Brain pericyte (primary cell): ENCODE measurements at regions not wholly inside any gene's neighbourhood (a gene's known extent, or its start where the extent isn't known, plus 50 kb on each side); places are given as distances from the start of the nearest gene placed in this dataset.
A peak's percentile ranks its signal among the peaks of the same experiment; 100 is the strongest.
"Not testable (repeated sequence)": the region's sequence is repeated elsewhere in the genome, so short reads cannot be mapped to it uniquely, and the experiment has no call there.

Experiments
- DNase-seq: peaks from one replicate; pipeline ENCODE4 v3.0.0-alpha.2; 2012; ENCODE audit warnings: low read depth, low spot score

DNA sequence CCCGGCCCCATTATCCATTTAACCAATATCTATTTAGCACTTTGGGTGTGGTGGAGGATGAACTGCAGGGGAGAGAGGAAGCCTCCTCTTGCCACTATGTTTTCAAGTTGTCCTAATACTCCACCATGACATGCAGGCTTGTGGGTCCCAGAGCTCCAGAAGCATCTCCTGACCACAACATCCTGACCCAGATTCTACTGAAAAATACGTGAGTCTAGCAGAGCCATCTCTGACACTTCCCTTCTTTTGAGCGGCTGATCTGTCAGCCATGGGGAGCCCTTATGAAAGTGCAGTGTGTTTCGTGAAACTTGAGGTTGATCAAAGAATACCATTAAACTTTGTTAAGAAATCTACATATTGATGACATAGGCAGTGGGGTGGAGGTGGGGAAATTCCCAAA is 126.6 kb downstream of the UNC93B1 start:
- not testable (repeated sequence) for DNase-seq

DNA sequence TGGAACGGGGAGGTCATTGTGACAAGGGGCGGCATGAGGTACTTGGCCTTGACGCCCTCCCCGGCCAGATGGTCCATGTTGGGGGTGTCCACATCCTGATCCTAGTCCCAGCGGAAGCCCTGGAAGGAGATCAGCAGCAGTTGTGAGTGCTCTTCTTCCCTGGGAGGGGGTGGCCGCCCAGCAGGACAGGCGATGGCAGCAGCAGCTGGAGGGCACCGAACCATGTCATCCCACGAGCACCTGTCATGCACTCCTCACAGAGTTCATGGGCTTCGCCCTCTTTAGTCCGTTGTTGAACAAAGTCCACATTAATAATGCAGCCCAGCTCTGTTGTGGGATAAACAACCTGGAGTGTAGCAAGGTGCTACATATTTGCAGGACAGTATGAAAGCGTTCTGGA is 130.7 kb downstream of the UNC93B1 start:
- not testable (repeated sequence) for DNase-seq

DNA sequence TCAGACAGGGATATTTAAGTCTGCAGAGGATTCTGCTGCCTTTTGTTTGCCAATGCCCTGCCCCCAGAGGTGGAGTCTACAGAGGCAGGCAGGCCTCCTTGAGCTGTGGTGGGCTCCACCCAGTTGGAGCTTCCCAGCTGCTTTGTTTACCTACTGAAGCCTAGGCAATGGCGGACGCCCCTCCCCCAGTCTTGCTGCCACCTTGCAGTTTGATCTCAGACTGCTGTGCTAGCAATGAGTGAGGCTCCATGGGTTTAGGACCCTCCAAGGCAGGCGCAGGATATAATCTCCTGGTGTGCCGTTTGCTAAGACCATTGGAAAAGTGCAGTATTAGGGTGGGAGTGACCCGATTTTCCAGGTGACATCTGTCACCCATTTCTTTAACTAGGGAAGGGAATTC is 132.7 kb downstream of the UNC93B1 start:
- DNase-seq: not testable (repeated sequence)

DNA sequence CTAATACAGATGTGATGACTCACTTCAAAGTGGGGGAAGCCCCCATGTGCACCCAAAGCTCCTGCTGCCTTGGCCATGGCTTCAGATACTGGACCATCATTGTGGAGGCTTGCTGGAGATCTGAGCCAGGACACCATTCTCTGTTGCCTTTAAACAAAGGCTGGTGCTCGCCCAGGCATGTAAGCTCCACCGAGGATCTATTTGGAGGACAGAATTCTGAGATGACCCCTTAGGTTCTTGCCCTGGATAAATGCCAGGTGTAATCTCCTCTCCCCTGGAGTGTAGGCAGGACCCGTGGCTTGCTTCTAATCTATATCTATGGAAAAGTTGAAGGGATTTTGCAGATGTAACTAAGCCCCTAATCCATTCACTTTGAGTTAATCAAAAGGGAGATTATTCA is 141.0 kb downstream of the UNC93B1 start:
- not testable (repeated sequence) for DNase-seq

DNA sequence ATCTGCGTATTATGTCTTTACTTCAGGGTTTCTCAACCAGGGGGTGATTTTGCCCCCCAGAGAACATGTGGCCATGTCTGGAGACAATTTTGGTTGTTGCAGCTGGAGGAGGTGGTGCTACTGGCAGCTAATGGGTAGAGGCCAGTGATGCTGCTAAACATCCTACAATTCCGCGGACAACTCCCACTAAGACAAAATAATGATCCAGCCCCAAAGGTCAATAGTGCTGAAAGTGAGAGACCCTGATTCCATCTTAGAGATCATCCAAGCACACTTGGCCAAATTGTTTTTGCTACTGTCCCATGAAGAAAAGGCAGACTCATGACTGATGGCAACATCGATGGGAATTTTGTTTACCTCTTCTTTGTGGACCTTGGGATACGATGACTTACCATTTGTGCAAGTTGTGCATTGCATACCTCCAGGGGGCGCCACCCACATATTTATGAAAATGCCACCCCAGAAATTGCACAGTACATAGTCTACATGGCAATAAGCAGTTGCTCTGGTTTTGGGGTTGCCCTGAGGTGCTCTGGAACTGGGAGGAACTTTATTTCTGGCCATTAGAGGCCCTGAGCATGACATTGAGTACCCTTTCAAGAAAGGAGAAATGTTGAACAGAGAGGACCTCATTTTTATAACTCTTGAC is 144.3 kb downstream of the UNC93B1 start:
- not testable (repeated sequence) for DNase-seq

DNA sequence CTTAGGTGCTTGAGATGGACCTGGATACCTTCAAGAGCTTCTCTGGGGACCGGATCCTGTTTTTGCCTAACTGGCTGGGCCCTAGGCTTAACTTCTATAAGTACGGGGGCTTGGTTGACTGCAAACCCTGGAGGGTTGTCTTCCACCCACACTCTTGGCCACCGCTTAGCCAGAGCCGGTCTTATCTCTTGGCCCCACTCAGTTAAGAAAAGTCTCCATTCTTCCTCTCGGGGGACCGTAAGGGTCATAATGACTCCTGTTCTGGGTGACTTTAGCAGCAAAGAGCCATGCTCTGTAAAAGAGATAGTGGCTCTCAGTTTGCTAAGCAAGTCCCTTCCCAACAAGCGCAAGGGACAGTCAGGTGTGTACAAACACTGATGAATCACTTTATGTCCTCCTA is 153.2 kb downstream of the UNC93B1 start:
- not testable (repeated sequence) for DNase-seq

DNA sequence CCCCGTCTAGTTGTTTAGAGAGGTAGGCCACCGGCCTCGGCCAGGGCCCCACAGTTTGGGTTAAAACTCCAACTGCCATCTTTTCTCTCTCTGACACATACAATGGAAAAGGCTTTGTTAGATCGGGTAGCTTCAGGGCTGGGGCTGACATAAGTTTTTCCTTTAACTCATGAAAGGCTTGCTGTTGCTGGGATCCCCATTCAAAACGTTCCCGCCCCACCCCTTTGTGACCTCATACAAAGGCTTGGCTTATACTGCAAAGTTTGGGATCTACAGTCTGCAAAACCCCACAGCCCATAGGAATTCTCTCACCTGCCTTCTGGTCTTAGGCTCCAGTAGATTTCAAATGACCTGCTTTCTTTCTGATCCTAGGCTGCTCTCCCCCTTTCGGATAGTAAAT is 154.1 kb downstream of the UNC93B1 start:
- DNase-seq: not testable (repeated sequence)

DNA sequence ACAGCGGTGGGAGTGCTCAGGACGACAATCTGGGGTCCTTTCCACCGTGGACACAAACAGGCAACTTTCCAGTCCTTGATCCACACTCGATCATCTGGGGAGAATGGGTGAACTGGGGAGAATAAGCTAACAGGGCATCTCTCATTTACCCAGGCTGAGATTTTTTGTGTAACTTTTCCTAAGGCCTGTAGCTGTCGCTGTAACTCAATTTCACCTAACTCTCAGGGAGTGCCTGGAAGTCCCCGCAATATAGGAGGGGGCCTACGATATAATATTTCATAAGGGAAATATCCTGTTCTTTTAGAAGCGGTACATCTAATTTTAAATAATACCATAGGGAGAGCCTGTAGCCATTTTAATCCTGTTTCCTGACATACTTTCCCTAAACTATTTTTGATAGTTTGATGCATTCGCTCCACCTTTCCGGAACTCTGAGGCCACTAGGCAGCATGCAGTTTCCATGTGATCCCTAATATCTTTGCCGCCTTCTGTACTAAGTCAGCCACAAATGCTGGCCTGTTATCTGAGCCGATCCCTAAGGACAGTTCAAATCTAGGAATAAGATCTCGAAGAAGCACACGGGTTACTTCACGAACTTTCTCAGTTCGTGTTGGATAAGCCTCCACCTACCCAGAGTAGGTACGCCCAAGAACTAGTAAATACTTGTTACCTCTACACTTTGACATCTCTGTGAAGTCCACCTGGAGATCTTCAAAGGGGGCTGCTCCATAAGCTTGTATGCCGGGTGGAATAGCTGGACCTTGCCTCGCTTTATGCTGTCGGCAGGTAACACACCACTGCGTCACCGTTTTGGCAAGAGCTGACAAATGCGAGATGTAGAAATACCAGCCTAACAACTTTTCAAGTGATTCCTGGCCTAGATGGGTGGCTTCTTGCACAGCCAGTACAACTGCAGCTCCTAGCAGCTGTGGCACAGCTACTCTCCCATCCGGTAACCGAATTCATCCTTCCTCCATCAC is 155.7 kb downstream of the UNC93B1 start:
- DNase-seq: not testable (repeated sequence)

DNA sequence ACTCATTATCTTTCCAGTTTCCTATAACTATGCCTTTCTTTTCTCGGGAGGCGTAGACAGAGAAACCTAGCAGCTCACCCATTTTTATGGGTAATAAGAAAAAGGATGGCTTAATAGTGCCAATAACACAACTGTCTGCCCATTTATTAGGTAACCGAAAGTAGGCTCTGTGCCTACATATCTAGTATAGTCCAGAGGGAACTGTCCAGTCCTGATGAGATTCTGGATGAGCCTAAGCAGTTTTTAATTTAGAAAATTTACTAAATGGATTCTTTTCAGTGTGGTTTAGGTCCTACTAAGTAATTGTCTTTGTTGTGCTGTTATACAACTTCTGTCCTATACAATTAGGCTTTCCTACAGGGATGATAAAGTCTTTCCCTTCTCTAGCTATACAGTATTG is 157.6 kb downstream of the UNC93B1 start:
- not testable (repeated sequence) for DNase-seq

DNA sequence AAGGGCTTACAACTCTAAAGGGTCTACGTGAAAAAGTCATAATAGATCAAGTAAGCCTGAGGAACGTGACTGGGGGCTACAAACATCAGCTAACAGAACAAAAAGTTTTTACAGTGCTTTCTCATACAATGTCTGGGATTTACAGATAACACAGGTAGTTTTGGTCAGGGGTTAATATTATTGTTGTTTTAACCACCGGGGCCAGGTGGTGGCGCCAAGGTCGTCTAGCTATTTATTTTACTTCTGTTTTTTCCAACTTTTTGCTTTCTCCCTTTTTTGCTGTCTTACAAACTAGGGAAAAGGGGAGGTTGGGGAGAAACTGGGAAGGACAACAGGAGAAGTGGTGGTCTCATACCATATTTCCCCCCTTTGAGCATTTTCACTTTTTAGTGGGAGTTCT is 158.6 kb downstream of the UNC93B1 start:
- DNase-seq: not testable (repeated sequence)

DNA sequence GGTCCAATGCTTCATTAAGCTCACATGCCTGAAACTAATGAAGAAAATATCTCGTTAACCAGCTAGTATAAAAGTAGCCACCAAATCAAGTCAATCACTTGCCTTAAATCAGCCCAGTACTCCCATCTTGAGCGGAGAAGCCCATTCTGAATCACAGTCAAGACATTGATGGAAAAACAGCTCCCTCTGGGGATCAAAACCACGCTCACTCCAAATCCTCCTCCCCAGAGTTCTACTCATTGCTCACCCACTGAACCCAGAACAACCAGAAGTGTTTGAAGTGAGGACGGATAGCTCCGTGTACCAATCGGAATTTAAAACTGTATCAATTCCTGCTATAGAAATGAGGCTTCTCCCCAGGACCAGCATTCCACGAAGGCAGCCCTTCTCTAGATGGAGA is 163.3 kb downstream of the UNC93B1 start:
- not testable (repeated sequence) for DNase-seq

DNA sequence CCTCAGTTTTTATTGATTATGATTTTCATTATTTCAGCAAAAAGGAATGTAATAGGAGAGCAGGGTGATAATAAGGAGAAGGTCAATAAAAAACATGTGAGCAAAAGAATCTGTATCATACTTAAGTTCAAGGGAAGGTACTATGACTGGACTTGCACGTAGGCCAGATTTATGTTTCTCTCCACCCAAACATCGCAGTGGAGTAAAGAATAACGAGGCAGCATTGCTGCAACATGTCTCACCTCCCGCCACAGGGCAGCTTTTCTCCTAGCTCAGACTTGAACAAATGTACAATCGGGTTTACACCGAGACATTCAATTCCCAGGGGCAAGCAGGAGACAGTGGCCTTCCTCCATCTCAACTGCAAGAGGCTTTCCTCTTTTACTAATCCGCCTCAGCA is 155.7 kb upstream of the ALDH3B2 start:
- not testable (repeated sequence) for DNase-seq

DNA sequence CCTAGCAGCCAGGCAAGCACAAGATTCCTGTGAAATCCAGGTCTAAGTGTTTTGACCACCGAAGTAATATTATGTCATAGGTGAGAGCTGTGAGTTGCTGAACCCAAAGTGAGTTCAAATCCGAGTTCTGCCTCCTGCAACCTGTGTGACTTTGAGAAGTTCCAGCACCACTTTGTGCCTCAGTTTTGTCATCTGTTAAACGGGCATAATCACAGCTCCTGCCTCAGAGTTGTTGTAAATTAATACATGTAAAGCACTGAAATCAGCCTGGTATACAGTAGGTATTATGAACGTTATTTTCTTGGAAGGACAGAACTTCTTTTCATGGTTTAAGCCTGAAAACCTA is 152.5 kb upstream of the ALDH3B2 start:
- DNase-seq: not testable (repeated sequence)

DNA sequence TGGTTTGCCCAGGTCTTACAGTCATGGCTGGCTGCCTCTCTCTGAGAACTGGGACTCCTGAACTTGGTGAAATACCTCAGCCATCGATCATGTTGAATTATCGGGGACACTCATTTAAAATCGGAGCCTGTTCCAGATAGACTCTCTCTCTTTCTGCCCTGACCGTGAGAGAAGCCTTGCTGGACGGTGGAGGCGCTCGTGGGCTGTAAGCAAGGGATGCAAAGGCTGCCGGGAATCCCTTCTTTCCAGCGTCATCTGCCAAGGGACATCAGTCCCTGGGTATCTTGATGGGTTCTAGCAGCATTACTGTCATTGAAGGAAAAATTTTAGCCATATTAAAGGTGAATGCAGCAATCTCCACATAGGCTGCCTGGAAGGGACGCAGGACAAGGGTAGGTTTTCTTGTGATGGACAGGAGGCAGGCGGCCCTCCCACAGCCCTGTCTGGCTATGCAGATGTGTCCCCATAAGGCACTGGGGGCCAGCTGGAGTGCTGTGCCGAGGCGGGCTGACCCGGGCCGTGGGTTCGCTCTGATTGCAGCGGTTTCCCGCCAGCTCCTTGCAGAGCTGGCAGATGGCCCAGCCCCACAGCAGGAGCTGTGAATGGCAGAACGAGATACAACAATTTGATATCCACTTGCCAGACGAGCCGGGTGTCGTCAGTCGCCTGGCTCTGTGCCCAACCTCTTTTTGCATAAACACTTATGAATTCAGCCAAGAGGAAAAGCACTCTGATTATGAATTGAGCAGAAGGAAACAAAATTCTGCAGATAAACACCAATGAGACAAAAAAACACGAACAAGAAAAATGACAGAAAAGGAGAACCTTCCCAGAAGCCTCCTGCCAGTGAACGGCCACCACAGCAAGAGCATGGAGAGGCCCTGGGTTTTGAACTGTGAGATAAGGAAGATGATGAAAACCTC is 151.9 kb upstream of the ALDH3B2 start:
- DNase-seq: peak; percentile 43

DNA sequence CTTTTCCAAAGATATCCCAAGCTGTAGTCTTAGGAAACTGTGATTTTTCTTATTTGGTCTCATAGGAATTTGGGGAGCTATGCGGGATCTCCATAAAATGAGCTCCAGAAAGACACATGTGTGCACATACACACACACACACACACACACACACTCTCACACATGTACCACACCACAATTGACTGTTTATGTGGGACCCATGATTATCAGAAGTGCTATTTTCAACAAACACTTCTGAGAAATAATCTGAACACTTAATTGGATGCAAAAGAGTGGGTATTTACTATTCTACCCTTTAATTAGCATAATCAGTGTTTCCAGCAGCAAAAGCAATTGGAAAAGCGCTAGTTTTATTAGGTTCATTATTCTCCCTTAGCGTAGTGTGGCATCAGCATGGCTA is 150.4 kb upstream of the ALDH3B2 start:
- not testable (repeated sequence) for DNase-seq

DNA sequence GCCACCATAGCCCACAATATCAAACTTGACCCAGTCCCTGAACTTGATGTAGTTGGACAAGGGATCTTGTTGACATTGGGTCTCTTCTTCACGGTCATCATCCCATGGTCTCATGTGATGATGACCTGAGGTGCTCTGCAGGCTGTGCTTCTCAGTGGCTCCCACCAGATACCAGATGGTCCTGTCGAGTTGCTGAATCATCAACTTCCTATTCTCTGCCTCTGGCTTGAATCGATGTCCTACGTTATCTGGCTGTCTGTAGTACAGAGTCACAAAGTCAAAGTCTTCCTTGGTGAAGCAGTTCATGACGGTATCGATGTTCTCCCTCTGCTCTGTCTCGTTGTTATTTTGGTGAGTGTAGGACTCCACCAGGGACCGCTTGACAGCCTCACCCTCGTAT is 145.7 kb upstream of the ALDH3B2 start:
- DNase-seq: no peak

DNA sequence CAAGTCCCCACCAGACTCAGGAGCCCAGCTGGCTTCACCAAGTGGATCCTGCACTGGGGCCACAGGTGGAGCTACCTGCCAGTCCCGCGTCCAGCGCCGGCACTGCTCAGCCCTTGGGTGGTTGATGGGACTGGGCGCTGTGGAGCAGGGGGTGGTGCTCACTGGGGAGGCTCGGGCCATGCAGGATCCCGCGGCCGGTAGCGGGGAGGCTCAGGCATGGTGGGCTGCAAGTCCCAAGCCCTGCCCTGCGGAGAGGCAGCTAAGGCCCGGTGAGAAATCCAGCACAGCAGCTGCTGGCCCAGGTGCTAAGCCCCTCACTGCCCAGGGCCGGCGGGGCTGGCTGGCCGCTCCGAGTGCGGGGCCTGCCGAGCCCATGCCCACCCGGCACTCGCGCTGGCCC is 143.1 kb upstream of the ALDH3B2 start:
- not testable (repeated sequence) for DNase-seq

DNA sequence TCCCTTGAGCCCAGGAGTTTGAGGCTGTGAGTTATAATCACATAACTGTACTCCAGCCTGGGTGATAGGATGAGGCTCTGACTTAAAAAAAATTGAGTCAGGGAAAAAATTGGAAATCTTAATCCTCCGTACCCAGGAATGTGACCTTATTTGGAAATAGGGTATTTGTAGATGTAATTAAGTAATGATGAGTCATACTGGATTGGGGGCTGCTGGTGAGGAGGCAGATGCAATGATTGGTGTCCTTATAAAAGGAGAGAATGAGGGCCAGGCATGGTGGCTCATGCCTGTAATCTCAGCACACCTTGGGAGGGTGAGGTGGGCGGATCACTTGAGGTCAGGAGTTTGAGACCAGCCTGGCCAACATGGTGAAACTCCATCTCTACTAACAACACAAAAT is 134.9 kb upstream of the ALDH3B2 start:
- not testable (repeated sequence) for DNase-seq

DNA sequence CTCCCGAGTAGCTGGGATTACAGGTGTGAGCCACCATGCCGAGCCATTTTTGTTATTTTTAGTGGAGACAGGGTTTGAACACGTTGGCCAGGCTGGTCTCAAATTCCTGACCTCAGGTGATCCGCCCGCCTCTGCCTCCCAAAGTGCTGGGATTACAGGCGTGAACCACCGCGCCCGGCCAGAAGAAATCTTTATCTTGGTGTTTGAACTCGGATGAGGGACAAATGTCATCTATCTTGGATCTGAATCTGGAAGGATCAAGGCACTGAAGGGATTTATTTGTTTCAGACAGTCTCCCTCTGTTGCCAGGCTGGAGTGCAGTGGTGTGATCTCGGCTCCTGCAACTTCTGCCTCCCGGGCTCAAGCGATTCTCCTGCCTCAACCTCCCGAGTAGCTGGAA is 133.5 kb upstream of the ALDH3B2 start:
- DNase-seq: not testable (repeated sequence)

DNA sequence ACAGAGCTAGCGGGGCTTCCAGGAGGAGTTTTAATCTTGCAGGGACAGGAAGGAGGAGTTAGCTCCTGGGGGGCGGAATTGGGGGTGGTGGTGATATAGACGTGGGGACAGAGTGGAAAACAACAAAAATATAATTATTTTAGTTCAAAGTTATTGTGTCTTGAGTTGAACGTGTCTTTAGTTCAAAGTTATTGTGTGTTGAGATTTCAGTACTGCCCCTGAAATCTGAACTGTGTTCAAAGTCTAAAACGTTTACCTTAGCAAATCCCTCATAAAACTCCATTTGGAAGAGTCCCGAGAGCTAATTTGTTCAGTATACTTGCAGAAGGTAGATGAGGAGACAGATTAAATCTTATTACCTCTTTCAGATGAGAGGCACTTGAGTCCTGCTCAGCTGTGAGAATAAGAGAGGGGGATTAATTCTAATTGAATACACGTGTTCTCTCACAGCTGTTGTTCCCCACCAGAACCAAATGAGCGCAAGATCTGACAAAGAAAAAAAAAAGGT is 132.4 kb upstream of the ALDH3B2 start:
- not testable (repeated sequence) for DNase-seq

DNA sequence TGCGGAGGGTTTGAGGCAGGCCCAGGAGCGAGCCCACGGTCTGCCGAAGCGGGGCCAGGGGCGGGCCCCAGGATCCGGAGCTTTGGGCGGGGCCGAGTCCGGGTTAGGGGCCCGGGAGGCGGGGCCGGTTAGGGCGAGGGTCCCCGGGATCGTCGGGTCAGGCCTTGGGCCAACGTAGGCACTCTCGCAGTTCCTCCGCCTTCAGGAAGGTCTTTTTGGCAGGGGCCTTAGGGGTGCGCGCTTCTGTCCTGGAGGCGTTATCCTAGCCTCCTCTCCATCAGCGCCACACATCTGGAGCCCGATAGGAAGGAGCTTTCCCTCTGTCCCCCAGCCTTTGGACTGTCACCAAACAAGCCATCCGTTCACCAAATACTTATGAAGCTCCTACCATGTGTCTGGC is 131.8 kb upstream of the ALDH3B2 start:
- not testable (repeated sequence) for DNase-seq
